ENCODE measurements at regions not wholly inside any gene's neighbourhood (a gene's known extent, or its start where the extent isn't known, plus 50 kb on each side); places are given as distances from the start of the nearest gene placed in this dataset.
A peak's percentile ranks its signal among the peaks of the same experiment; 100 is the strongest.
"Not testable (repeated sequence)": the region's sequence is repeated elsewhere in the genome, so short reads cannot be mapped to it uniquely, and the experiment has no call there.

DNA sequence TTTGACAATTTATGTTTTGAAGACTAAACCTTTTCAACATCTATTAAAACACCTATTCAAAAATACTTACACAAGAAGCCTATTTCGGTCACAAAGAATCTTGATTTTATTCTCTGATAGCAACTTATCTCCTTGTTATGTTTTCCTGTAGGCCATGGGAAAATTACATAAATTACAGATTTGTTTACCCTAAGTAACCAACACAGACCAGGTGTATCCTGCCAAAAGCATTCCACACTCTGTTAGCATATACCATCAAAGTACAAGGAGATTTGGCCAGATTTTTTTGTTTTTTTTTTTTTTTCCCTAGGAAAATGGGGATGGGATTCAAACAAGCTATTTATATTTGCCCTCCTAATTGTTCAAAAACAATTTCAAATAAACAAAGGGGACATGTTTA lies 497.9 kb upstream of the MAGEB18 start:
- no peak for DNase-seq

- DNase-seq = no peak
Observed at GRCh38 chrX:25646156-25646555, 492.0 kb upstream of the MAGEB18 start.

DNA sequence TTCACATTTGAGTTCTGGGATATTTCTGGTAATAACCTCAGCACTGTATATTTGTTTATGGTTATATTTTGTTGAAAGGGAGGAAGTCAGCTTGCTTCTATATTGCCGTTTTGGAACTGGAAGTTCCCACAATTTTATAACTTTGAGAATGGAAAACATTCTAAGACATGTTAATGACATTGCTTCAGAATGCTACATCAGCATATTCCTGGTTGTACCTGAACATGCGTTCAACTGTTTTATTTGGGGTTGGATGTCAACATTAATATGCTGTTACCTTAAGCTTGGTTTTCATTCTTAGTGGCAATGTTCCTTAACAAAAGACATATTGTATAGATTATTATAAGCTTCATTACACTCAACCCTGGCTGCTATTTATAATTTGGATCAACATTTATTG lies 489.4 kb upstream of the MAGEB18 start:
- DNase-seq = no peak

DNA sequence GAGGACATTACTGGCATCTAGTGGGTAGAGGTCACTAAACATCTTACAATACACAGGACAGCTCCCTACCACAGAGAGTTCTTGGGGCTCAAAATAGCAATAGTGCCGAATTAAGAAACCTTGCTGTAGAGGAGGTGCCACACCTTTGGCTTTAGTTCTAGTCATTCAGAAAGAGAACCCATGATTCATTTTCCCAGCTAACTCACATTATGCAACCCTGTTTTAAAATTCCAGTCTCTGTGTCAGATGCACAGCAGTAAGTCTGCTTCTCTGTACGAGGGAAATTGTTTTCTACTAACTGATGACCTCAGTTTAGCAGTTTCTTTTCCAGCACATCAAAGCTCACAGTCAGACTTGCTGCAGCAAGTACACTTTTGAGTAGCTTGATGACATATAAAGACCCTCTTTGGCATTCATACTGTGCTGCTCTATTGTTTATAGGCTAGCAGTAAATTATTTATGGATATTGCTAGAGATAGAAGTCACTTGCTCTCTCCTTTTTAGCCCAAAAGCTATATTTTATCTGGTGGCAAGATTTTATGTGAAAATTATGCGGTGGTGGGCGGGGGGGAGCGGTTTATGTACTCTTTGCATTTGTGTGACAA lies 487.8 kb upstream of the MAGEB18 start:
- no peak for DNase-seq

- no peak for DNase-seq
Observed at GRCh38 chrX:25659317-25659716, 478.8 kb upstream of the MAGEB18 start.

DNA sequence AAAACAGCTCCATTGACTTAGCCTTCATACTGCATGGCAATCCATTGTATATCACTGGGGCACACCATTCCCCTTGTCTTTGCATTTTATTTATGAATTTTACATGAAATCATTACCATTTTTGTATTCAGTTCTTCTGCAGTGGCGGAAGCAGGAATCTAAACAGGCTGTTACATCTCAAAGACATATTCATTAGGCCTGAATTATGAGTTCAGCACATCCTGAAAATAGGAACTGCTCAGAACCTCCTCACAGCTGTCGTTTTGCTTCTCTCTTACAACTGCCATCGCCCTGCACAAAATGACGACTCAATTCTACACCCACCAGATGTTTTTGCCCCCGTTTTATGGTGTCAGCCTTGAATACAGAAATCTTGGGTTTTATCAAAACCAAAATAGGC lies 474.4 kb upstream of the MAGEB18 start:
- DNase-seq = no peak

DNA sequence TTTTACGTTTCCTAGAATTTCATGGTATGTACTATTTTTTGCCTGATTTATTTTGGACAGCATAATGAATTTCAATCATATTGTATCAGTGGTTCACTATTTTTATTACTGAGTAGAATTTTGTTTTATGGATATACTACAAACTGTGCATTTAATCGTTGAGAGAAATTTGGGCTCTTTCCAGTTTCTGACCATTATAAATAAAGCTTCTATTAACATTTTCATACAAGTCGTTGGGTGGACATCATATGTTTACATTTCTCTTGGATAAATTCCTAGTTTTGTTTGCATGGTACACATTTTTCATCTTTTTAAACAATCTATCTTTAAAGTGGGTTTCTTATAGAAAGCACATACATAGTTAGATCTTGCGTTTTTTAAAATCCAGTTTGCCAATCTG lies 472.7 kb upstream of the MAGEB18 start:
- no peak for DNase-seq

- DNase-seq = no peak
Observed at GRCh38 chrX:25667681-25668080, 470.5 kb upstream of the MAGEB18 start.

DNA sequence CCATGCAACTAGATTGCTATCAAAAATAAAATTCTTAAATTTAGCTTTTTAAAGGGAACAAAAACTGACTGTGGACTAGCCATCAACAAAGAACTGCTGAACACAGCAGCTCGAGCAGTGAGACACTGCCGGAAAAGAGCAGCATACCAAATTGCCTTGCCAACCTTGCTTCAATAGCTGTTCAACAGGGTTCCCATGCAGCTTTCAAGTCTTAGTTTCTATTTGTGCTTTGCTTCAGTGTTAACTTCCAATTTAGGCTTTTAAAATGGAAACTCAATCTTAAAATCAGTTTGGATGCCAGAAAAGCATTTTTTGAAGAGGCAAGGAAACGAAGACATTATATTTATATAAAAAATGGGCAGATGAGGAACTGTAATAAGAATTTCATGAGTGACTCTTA lies 463.4 kb upstream of the MAGEB18 start:
- no peak for DNase-seq

DNA sequence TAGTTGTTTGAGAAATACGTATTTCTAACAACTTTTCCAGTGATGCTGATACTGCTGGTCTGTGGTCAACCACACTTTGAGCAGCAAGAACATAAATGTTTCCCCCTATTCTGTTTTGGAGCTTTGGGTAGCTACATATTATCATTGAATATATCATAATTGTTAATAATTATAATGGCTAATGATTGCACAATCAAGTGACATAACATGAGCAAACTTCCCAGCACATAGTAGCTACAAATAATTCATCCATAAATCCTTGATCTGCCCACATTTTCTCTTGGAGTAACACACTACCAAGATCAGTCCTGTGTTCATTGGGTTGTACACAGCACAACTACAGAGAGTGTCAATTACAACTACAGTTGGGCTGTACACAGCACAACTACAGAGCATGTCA lies 436.3 kb upstream of the MAGEB18 start:
- no peak for DNase-seq

DNA sequence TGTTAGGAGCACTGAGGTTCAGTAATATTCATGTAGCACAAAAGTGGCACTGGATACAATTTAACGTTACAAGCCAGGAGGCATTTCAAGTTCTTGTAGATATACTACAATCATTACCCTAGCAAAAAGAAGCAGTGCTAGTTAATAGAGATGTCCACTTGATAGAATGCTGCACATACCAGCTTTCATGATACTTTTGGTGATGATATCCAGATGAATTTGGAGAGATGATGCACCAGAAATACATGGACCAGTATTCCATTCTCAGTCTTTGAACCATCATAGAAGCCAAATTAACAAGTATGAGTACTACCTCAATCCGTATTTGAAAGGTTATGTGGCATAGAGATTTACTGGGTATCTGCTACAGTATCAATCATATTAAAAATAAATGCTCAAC lies 421.0 kb upstream of the MAGEB18 start:
- DNase-seq = no peak

DNA sequence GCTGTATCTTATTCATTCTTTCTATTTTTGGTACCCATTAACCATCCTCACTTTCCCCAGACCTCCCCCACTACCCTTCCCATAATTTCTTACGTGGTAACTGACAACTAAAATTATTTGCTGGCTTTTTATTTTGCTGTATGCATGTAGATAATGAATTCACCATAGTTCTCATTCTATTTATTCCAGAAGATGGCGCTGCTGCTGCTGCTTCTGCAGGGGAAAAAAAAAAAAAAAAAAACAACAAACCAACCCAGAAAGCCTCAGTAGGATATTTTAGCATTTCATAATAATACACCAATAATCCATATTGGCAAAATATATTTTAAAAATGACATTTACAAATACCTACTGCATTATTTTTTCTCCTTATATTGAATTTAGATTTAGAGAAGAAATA lies 416.6 kb upstream of the MAGEB18 start:
- peak in 2 of 3 donors; percentile 2 to 3 for DNase-seq

DNA sequence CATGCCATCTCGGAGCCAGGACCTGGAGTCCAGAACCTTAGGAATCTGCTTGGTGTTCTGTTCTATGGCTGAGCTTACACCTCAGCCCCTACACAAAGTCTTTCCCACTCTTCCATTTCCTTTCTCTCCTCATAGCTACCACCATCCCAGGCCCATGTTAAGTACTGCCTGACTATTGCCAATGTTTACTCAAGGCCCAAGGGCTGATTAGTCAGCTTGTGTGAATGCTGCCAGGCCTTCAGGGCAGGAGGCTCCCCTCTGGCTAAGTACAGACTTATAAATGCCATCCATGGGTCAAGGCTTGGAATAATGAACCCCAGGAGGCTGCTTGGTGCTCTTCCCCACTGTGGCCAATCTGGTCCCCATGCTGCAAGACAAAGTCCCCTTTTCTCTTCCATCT lies 411.6 kb upstream of the MAGEB18 start:
- no peak for DNase-seq

- no peak for DNase-seq
Observed at GRCh38 chrX:25733148-25733547, 405.0 kb upstream of the MAGEB18 start.

DNA sequence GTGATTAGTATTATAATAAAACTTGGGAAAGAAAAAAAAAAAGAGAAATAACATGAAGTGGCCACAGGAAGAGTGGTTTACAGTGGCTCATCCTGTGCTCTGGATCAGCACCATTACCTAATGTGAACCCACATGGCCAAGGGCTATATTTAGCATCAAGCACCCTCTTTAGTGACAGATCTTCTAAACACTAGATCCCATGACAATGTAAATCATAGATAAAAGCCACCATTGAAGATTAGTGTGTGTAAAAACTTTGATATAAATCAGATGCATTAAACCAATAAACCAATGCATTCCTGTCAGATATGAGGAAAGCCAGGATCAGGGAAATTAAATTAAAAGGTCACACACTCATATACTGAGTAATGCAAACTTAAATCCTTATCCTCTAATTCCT lies 400.6 kb upstream of the MAGEB18 start:
- no peak for DNase-seq

GRCh38 chrX:25742334-25742733 lies 395.8 kb upstream of the MAGEB18 start:
- DNase-seq = no peak

- no peak for DNase-seq
Observed at GRCh38 chrX:25754399-25754798, 383.7 kb upstream of the MAGEB18 start.

GRCh38 chrX:25755194-25755593 lies 382.9 kb upstream of the MAGEB18 start:
- DNase-seq = no peak

DNA sequence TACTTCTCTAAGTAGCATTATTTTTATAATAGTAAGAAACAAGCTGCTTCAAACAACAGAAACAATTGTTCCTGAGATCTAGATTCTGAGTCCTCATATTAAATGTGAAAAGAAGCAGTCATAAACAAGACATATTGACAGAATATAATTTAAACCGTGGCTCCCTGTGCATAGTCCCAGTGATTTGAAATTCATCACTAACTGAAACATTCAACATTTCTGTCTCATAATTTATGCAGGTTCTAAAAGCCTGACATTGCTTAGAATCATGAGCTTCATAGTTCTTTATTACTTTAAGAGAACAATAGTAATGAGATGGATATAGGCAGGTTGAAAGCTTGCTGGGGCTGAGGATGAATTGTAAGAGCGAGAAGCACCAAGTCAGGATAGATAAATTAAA lies 375.5 kb upstream of the MAGEB18 start:
- DNase-seq = no peak

DNA sequence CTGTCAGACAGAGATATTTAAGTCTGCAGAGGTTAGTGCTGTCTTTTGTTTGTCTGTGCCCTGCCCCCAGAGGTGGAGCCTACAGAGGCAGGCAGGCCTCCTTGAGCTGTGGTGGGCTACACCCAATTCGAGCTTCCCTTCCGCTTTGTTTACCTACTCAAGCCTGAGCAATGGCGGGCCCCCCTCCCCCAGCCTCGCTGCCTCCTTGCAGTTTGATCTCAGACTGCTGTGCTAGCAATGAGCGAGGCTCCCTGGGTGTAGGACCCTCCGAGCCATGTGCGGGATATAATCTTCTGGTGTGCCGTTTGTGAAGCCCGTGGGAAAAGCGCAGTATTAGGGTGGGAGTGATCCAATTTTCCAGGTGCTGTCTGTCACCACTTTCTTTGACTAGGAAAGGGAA lies 366.3 kb upstream of the MAGEB18 start:
- not testable (repeated sequence) for DNase-seq

DNA sequence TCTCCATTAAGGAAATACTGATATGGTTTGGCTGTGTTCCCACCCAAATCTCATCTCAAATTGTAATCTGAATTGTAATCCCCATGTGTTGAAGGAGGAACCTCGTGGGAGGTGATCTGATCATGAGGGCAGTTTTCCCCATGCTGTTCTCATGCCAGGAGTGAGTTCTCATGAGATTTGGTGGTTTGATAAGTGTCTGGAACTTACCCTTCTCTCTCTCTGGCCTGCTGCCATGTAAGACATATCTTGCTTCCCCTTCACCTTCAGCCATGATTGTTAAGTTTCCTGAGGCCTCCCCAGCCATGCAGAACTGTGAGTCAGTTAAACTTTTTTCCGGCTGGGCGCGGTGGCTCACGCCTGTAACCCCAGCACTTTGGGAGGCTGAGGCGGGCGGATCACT lies 340.3 kb upstream of the MAGEB18 start:
- not testable (repeated sequence) for DNase-seq

GRCh38 chrX:25805744-25806143 lies 332.4 kb upstream of the MAGEB18 start:
- DNase-seq = no peak

DNA sequence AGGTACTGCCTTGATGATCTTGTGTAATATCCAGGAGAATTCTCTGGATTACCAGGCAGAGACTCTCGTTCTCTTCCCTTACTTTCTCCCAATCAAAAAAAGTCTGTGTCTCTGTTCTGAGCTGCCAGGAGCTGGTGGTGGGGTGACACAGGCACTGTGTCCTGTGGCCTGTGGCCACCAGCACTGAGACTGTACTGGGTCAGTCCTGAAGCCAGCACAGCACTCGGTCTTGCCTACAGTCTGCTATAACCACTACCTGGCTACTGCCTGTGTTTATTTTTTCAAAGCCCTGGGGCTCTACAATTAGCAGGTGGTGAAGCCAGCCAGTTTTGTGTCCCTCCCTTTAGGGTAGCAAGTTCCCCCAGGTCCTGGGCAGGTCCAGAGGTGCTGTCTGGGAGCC lies 331.1 kb upstream of the MAGEB18 start:
- DNase-seq = no peak

- peak in 1 of 3 donors; percentile 15 for DNase-seq
Observed at GRCh38 chrX:25810202-25810601, 327.9 kb upstream of the MAGEB18 start.

GRCh38 chrX:25819879-25820278 lies 318.3 kb upstream of the MAGEB18 start:
- DNase-seq = no peak
